ENCODE measurements at regions not wholly inside any gene's neighbourhood (a gene's known extent, or its start where the extent isn't known, plus 50 kb on each side); places are given as distances from the start of the nearest gene placed in this dataset.

DNA sequence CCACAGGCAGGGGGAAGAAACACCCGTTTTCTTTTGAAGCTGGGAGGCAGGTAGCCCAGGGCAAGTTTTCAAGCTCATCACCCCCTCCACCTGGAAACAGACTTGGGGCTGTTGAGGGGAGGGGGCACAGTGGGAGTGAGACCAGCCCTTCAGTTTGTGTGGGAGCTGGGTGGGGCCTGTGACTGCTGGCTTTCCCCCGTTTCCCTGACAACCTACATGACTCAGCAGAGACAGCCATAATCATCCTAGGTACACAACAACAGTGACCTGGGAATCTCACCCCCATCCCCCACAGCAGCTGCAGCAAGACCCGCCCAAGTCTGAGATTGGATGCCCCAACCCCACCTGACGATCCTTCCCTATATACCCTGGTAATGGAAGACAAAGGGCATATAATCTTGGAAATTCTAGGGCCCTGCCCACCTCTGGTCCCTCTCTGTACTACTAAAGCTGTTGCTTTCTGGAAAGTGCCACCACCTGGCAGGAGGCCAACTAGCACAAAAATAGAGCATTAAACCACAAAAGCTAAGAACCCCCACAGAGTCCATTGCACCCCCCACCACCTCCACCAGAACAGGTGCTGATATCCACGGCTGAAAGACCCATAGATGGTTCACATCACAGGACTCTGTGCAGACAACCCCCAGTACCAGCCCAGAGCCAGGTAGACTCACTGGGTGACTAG, 422.2 kb upstream of the SGO1 start:
- Histone ChIP-seq H3F3A (ENCODE audit: insufficient read depth, low read length) (no peaks in the 10 kb centered on the region), H3K9me2 (replicated peaks; ENCODE audit: insufficient read depth, low read length) (no peaks in the 10 kb centered on the region), H3K9me3 (replicated peaks; ENCODE audit: insufficient read depth, low read length) (no peaks in the 10 kb centered on the region), H3K4me1 (ENCODE audit: low read length) (no peaks in the 10 kb centered on the region), H4K20me1 (ENCODE audit: insufficient read depth, low read length) (no peaks in the 10 kb centered on the region), H3K4me2 (ENCODE audit: low read depth, low read length) (no peak overlapping the region), H2AFZ (ENCODE audit: low read length) (no peak overlapping the region), H3K27ac (ENCODE audit: low read length) (no peak overlapping the region), H3K27me3 (replicated peaks; ENCODE audit: insufficient read depth, low read length) (no peaks in the 10 kb centered on the region), H3K9ac (ENCODE audit: low read length) (no peak overlapping the region), H3K36me3 (replicated peaks; ENCODE audit: insufficient read depth, low read length) (no peaks in the 10 kb centered on the region), H3K4me3 (ENCODE audit: low read length) (no peak overlapping the region), H3K79me2 (ENCODE audit: low read length) (no peaks in the 10 kb centered on the region)
- TF ChIP-seq, protein P1, sequence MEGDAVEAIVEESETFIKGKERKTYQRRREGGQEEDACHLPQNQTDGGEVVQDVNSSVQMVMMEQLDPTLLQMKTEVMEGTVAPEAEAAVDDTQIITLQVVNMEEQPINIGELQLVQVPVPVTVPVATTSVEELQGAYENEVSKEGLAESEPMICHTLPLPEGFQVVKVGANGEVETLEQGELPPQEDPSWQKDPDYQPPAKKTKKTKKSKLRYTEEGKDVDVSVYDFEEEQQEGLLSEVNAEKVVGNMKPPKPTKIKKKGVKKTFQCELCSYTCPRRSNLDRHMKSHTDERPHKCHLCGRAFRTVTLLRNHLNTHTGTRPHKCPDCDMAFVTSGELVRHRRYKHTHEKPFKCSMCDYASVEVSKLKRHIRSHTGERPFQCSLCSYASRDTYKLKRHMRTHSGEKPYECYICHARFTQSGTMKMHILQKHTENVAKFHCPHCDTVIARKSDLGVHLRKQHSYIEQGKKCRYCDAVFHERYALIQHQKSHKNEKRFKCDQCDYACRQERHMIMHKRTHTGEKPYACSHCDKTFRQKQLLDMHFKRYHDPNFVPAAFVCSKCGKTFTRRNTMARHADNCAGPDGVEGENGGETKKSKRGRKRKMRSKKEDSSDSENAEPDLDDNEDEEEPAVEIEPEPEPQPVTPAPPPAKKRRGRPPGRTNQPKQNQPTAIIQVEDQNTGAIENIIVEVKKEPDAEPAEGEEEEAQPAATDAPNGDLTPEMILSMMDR (IDR thresholded peaks at IDR 0.05; ENCODE audit: low read length), result no peak
- TF ChIP-seq EZH2phosphoT487 (IDR thresholded peaks at IDR 0.05; ENCODE audit: low read length) (no peak), EZH2 (optimal IDR thresholded peaks at IDR 0.05; ENCODE audit: low read depth, low read length) (no peak)
- DNase-seq, result no peak

DNA sequence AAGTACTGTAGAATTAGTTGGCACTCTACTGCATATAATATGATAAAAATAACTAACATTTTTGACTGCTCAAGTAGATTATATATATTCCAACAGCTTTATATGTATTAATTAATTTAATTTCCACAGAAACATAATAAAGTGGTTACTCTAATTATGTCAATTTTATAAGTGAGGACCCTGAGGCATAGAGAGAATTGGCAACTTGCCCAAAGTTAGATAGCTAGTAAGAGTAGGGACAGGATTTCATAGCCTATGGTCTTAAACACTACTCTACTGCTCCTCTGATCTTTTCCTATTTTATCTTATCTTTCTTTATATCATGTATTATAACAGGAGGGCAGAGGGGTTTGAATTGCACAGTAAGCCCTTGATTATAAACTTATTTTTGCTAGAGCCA, 418.7 kb upstream of the SGO1 start:
- Histone ChIP-seq H3K27ac (ENCODE audit: low read length) (no peak overlapping the region), H3F3A (ENCODE audit: insufficient read depth, low read length) (no peaks in the 10 kb centered on the region), H3K9me2 (replicated peaks; ENCODE audit: insufficient read depth, low read length) (no peaks in the 10 kb centered on the region), H3K4me2 (ENCODE audit: low read depth, low read length) (no peak overlapping the region), H3K79me2 (ENCODE audit: low read length) (no peaks in the 10 kb centered on the region), H2AFZ (ENCODE audit: low read length) (no peak overlapping the region), H3K9ac (ENCODE audit: low read length) (no peak overlapping the region), H3K9me3 (replicated peaks; ENCODE audit: insufficient read depth, low read length) (no peaks in the 10 kb centered on the region), H3K4me1 (ENCODE audit: low read length) (no peaks in the 10 kb centered on the region), H3K27me3 (replicated peaks; ENCODE audit: insufficient read depth, low read length) (no peaks in the 10 kb centered on the region), H3K36me3 (replicated peaks; ENCODE audit: insufficient read depth, low read length) (no peaks in the 10 kb centered on the region), H4K20me1 (ENCODE audit: insufficient read depth, low read length) (no peaks in the 10 kb centered on the region), H3K4me3 (ENCODE audit: low read length) (no peak overlapping the region)
- no peak for TF ChIP-seq EZH2phosphoT487 (IDR thresholded peaks at IDR 0.05; ENCODE audit: low read length)
- TF ChIP-seq, protein P1 (IDR thresholded peaks at IDR 0.05; ENCODE audit: low read length), result no peak
- no peak for TF ChIP-seq EZH2 (optimal IDR thresholded peaks at IDR 0.05; ENCODE audit: low read depth, low read length)
- DNase-seq, result no peak

DNA sequence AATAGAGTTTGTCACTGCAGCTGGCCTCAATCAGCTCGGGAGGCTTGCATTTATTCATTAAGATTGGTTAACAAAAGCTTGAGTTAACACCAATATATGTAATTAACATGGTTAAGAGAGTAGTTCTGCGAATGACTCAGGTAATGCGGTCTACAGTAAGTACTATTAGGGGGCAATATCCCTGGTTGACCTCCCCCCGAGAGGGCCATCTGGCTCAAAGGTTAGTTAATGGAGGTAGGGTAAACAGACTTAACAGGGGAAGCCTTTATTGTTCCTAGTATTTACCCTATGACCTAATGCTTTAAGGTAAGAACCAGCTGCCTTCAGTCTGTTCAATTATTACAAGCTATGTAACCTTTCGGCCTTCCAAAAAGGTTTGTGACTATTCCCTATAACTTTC, 403.3 kb upstream of the SGO1 start:
- no peaks in the 10 kb centered on the region for H3K27me3 ChIP-seq (replicated peaks; ENCODE audit: insufficient read depth, low read length)
- H3K9me2 ChIP-seq (replicated peaks; ENCODE audit: insufficient read depth, low read length), result no peaks in the 10 kb centered on the region
- H3K79me2 ChIP-seq (ENCODE audit: low read length), result no peaks in the 10 kb centered on the region
- no peaks in the 10 kb centered on the region for H3K9me3 ChIP-seq (replicated peaks; ENCODE audit: insufficient read depth, low read length)
- H3K4me1 ChIP-seq (ENCODE audit: low read length), result no peaks in the 10 kb centered on the region
- no peaks in the 10 kb centered on the region for H3F3A ChIP-seq (ENCODE audit: insufficient read depth, low read length)
- H3K4me3 ChIP-seq (ENCODE audit: low read length), result no peak overlapping the region
- H2AFZ ChIP-seq (ENCODE audit: low read length), result no peak overlapping the region
- TF ChIP-seq, protein P1 (IDR thresholded peaks at IDR 0.05; ENCODE audit: low read length), result no peak
- no peak for TF ChIP-seq EZH2 (optimal IDR thresholded peaks at IDR 0.05; ENCODE audit: low read depth, low read length)
- H4K20me1 ChIP-seq (ENCODE audit: insufficient read depth, low read length), result no peaks in the 10 kb centered on the region
- no peak overlapping the region for H3K27ac ChIP-seq (ENCODE audit: low read length)
- no peaks in the 10 kb centered on the region for H3K36me3 ChIP-seq (replicated peaks; ENCODE audit: insufficient read depth, low read length)
- no peak overlapping the region for H3K4me2 ChIP-seq (ENCODE audit: low read depth, low read length)
- no peak for DNase-seq
- H3K9ac ChIP-seq (ENCODE audit: low read length), result no peak overlapping the region
